MM.1S (cell line): ENCODE measurements at regions not wholly inside any gene's neighbourhood (a gene's known extent, or its start where the extent isn't known, plus 50 kb on each side); places are given as distances from the start of the nearest gene placed in this dataset.

Experiments used
- CTCF ChIP-seq: fragments of 300-600 bp; sonication (generic); IDR thresholded peaks from 2 replicates; pipeline ENCODE4 v1.5.1; 2016; ENCODE audit warnings: antibody characterized with exemption, low read length, mixed read lengths
- EZH2 ChIP-seq: fragments of 300-600 bp; sonication (generic); optimal IDR thresholded peaks from 2 replicates; pipeline ENCODE3; 2017; ENCODE audit warnings: low read depth, mild to moderate bottlenecking, antibody characterized with exemption, low read length, mixed read lengths
- EZH2phosphoT487 ChIP-seq: fragments of 300-600 bp; sonication (generic); IDR thresholded peaks from 2 replicates; pipeline ENCODE4 v1.6.1; 2018; ENCODE audit warnings: antibody characterized with exemption, low read length

- TF ChIP-seq CTCF (no peak), EZH2 (no peak), EZH2phosphoT487 (no peak)
Measured at GRCh38 chr7:106488465-106488864, 172.5 kb downstream of the CCDC71L start.
